GM19025 (cell line): ENCODE measurements at regions not wholly inside any gene's neighbourhood (a gene's known extent, or its start where the extent isn't known, plus 50 kb on each side); places are given as distances from the start of the nearest gene placed in this dataset.
A peak's percentile ranks its signal among the peaks of the same experiment; 100 is the strongest.

ENCODE experiments used
- ATAC-seq: cut with Tn5 transposase; IDR thresholded peaks from one replicate; pipeline ENCODE4 v1.9.1; 2021; ENCODE audit warnings: mild to moderate bottlenecking, low read depth, moderate library complexity; ENCODE audit not compliant: unreplicated experiment

DNA sequence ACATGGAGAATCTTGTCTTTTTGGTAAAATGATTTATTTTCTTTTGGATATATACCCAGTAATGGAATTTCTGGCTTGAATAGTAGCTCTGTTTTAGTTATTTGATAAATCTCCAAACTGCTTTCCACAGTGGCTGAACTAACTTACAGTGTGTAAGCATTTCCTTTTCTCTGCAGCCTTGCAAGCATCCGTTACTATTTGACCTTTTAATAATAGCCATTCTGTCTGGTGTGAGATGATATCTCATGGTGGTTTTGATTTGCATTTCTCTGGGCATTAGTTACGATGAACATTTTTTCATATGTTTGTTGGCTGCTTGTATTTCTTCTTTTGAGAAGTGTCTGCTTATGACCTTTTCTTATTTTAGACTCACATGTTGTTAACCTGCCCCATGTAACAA is 190.2 kb downstream of the GALR1 start:
- no peak for ATAC-seq

DNA sequence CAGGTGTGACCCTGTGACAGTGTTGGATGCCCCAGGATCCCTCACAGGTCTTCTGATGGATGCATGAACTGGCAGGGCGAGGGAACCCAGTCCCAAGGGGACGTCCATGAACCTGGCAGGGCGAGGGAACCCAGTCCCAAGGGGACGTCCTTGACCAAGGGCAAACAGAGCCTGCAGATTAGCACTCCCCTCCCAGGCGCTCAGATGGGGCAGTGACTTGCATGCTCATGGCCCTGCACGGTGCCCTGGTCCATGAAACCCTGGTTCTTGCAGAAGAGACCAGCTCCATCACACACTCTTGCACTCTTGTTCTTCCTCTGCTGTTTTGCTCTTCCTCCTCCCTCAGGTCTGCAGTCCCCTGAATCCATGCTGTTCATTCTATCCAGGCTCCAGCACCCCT is 192.7 kb downstream of the GALR1 start:
- no peak for ATAC-seq

DNA sequence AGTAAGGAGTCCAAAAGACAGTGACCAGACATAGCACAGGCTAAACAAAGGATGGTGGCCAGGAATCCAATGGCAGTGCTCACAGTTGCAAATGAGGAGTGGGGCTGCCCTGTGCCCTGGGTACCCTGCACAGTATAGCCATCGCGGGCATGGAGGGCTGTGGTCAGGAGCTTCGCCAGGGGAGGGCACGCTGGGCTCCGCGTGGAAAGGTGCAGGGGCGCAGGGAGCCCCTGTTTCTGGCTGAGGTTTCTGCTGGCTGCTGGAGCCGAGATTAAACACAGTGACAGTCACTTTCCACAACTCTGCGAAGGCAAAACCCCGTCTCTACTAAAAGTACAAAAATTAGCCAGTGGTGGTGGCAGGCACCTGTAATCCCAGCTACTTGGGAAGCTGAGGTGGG is 194.7 kb downstream of the GALR1 start:
- no peak for ATAC-seq

DNA sequence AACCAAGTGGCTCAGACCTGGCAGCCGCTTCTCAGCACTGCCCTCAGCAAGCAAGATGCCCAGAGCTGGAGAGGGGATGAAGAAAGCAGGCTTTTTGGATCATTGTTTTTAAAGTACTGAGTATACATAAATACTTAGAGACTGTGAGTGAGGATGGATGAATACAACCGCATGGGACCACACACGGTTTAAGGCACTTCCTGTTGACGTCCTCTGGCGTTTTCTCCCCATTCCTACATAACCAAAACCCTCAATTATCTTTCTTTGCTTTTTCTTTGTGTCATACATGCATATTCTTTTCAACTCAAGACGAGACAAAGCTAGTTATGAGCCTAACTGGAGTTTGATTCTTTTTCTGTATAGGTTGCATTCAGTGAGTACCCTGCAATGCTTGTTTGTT is 198.4 kb downstream of the GALR1 start:
- ATAC-seq: no peak

DNA sequence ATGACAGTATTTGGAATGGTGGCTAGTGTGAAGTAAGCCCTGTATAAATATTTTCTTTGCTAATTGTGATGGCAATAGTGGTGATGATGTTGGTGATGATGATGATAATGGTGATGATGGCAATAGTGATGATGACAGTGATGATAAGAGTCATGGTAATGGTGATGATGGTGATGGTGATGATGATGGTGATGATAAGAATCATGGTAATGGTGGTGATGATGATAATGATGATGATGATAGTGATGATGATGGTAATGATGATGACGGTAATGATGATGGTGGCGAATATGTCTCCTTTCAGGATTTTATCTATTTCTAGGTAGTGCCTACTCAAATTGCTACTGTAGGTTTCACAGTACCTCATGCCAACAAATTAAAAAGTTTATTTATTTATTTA is 205.4 kb downstream of the GALR1 start:
- no peak for ATAC-seq

DNA sequence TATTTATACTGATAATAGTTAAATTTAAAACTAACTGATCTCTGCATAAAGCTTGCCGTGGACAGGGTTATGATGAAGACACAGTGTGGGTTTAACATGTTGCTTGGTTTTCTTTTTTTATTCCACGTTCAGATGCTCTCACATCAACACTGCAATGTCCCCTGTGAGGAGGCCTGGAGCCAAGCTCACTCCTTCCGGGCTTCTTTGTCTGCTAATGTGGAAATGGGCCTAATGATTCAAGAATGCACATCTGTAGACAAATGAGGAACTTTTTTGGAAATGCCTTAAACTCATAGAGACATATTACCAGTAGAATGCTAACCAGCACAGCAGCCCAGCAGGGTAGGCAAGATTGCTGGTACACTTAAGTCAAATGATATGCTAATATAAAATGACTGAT is 208.0 kb downstream of the GALR1 start:
- no peak for ATAC-seq

DNA sequence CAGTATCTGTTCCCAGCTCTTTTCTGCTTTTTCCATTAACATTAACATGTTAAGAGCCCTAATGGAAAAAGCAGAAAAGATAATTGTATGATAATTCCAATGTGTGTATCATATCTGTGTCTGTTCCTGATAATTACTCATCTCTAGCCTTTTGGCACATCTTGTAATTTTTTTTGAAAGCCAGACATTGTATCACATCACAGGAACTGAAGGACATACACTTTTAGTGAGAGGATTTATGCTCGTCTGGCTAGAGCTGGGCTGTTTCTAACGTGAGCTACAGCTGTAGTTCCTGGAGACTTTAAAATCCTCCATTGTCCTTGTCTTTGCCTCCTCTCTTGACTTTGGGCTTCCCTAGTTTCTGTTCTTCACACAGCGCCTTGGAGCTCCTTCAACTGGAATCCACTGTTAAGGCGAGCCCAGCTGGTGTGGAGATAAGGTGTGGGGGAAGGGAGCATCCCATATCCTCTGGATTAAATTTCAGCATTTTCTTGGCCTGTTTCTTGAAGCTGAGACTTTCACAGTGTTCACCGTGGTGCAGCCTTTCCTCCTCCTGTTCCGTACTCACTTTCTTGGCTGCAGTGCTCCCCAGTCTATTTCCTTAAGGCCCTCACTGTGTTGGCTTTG is 211.5 kb downstream of the GALR1 start:
- ATAC-seq: no peak

DNA sequence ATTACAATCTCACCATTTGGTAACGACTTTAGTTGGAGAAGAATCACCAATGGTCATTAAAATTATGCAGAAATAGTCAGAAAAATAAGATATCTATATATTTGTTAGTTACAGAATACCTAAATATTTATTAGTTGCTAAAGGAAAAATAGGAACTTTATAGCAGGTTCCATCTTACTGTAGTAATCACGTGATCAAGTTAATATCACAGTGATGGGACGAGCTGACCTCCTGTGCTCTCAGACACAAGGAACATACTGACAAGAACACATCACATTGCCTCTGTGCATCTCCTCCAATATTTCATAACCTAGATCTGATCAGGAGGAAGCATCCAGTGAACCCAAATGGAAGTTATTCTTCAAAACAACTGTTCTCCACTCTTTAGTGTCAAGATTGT is 215.3 kb downstream of the GALR1 start:
- ATAC-seq: no peak

DNA sequence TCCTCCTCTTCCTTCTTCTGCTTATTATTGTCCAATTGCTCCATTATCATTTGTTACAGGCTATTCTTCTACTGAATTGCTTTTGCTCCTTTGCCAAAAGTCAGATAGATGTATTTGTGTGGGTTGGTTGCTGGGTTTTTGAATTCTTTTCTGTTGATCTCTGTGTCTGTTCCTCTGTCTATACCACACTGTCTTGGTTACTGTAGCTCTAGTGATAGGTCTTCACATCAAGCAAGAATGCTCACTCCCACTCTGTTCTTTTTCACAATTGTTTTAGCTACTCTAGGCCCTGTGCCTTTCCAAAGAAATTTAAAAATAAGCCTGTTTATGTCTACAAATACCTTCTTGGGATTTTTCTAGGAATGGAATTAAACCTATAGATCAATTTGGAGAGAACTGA is 217.2 kb downstream of the GALR1 start:
- ATAC-seq: no peak

DNA sequence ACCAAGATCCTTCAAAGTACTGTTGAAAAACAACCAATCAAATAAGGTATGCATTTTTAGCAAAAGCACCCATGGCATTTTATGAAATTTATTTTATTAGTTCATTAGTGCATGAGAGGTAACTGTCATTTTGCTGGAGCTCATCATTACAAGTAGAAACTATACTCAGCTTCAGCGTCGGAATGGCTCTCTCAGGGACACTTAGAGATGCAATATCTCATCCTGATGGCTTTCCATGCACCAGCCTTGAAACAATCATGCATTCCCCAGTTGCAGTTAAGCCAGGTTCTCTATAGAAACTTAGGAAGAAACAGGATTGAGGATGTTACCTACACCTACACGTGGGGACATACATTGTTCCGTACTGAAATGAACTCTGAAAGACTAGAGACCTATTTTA is 219.5 kb downstream of the GALR1 start:
- no peak for ATAC-seq

DNA sequence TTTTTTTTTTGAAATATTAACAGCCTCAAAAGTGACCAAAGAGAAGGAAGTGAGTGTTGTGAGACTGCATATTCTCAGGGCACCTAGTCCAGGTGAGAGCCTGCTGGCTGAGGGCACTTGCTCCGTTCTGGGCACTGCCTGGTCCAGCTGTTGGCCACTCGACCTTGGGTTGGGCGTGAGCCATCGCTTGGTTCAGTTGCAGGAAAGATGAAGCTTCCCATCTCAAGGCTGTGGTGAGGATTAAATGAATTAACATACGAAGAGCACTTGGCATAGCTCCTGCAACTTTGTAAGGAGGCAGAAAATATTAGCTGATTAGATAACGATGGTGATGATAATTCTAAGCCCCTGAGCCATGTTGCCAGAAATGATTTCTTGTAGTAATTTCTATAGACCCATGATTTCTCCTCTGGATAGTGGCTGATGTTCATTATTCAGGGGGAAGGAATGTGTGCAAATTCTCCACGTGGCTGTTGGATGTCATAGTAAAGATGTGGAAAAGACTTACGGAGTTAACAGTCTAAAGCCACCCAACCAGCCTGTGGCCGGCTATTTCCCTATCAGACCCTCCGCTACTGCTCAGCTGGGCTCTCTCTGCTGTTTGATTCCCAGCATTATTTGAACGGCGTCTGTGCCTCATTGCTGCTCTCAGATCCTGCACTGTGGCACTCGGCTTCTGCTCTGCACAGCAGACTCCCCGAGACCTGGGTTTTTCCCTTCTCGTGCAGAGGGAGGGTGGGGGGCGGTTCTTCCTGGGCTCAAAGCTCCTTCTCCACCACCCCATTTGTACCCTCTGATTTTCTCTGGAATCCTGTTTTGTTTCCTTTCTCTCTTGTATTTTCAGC is 221.1 kb downstream of the GALR1 start:
- ATAC-seq: no peak

DNA sequence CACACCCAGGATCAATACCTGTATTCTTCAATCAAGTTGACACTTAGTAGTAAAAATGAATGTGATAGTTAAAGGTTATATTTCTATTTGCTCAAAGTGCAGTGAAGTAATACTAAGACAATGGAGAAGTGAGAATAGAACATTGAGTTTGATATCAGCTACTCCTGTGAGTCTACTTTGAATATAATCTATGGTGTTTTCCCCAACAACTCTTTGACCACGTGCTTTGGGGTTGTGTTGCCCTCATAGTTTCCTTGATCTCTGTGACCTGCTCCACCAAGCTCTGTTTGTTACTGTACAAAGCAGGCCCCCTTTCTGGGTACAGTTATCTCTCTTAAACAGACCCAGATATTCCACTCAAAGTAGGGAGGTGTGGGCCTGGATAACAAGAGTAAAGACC is 222.9 kb downstream of the GALR1 start:
- no peak for ATAC-seq

DNA sequence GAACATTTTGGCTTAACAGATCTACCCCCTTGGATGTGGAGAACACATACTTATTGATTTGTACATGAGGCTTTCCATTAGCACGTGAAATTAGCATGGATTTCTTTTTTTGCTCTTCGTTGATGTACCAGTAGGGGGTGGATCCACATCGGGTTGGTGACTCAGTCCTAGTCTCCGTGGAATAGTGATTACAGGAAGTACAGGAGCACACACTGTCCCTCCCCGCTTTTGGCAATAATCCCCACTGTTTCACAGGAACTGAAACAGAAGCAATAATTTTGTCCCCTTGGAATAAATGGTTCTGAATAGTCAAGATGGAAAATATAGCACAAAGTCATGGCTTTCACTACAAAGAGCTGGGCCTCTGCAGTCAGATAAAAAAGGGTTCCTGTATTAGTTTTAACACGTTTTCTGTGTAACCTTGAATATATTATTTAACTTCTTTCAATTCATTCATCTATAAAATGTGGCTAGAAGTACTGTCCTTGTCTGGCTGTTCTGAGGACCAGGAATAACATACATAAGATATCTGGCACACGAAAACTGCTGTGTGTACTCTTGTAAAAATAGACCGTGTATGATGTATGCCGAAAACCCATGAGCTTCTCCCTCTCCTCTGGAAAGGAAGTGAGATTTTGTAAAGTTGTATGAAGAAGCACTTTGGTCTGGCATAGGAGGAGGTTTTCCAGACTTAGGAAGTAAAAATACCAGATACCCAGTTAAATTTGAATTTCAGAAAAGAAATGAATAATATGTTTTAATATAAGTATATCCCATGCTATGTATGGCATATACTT is 229.2 kb downstream of the GALR1 start:
- ATAC-seq: no peak

DNA sequence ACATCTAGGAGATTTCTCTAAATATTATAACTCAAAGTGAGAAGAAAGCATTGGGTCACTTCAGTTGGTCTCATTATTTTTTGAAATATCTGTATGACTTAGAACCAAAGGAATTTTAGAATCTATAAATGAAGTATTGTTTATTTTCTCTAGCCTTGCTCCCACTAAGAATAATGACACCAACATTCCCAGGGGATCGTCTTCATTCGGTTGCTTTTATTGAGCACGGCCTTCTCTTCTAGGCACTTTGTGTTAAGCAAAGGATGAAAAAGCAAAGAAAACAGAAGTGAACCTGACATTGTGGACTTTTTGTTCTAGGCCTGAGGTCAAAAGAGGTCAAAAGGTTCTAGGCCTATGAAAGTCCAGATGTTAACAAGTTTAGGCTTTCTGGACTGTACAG is 231.9 kb downstream of the GALR1 start:
- no peak for ATAC-seq

DNA sequence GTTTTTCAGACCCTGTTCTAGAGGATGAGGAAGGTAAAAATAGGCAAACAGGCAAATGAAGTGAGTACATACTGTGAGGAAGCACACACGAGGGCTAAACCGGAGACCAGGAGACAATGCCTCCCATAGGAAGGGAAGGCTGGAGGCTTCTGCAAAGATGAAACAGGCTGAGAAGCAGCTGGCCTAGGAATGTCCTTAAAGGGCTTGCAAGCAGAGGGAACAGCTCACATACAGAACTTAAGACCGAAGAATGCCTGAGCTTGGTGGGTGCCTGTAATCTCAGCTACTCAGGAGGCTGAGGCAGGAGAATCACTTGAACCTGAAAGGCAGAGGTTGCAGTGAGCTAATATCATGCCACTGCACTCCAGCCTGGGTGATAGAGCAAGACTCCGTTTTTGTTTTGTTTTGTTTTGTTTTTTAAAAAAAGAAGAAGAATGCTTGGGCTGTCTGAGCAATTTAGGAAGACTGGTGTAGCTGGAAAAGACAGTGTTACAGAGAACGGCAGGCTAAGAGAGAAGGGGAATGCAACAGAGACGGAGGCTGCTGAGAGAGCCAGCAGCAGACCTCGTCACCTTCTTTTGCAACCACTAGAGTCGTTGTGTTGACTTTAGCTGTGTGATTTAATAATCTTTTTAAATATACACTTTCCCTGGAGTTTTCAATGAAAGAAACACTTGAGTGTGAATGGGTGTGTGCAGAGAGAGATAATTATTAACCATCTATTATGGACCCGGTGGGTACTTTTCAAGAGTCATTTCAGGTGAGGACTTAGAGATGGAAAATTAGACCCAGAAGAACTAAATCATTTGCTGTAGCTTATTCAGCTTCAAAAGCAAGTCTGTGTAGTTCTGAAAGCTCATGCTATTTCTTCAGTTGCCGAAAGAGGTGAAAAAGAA is 232.8 kb downstream of the GALR1 start:
- ATAC-seq: no peak

DNA sequence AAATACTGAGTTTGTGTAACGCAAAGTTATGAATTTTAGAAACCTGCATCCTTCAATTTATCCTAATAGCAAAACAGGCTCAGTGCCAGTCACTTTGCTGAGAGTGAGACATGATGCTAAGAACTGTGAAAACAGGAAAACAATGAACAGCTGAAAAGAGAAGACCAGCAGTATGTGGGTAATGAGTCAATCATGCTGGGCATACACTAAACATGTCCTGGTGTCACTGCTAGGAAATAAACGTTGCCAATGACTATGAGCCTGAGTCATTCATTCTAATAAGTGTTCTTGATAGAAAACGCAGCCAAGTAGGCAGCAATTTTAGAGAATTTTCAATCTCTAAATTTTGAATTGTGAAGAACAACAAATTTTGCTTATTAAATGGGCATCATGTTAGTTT is 237.3 kb downstream of the GALR1 start:
- no peak for ATAC-seq

DNA sequence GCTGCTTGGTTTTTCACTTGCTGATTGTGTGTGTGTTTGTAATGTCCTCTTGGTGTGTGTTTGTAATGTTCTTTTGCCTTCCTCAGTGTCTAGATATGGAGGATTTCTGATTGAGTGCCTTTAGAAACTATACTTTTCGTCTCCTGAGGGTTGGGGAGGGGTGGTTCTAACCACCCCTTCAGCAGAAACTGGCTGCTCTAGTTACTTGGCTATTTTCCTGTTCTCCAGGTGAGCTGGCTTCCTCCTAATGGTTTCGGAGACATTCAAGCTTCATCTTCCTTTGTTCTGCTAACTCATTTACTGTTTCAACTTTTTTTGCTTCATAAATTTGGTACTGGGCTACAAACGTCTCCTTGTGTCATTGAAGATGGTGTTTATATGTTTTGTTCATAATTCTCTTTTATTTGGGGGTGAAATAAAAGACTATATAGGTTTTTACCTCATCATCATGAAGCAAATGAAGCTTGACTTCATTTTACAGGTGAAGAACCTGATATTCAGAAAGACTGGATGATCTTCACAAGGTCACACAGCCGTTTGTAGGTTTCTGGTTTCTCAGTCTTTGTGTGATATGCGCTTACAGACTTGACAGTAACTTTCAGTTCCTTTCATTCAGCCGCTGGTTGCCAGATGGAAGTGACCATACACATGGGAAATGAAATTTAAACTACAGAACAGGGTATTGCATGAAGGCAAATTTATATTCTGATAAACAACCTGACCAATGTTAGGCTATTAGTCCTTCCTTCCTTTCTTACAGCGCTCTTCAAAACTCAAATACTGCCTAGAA is 238.5 kb downstream of the GALR1 start:
- ATAC-seq: no peak

DNA sequence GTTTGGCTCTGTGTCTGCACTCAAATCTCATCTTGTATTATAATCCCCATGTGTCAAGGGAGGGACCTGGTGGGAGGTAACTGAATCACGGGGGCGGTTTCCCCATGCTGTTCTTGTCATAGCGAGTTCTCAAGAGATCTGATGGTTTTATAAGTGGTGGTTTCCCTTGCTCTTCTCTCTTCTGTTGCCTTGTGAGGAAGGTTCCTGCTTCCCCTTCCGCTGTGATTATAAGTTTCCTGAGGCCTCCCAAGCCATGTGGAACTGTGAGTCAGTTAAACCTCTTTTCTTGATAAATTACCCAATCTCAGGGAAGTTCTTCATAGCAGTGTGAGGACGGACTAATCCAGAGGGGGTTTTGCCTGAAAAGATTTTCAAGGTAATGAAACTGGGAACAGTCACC is 245.4 kb downstream of the GALR1 start:
- no peak for ATAC-seq

DNA sequence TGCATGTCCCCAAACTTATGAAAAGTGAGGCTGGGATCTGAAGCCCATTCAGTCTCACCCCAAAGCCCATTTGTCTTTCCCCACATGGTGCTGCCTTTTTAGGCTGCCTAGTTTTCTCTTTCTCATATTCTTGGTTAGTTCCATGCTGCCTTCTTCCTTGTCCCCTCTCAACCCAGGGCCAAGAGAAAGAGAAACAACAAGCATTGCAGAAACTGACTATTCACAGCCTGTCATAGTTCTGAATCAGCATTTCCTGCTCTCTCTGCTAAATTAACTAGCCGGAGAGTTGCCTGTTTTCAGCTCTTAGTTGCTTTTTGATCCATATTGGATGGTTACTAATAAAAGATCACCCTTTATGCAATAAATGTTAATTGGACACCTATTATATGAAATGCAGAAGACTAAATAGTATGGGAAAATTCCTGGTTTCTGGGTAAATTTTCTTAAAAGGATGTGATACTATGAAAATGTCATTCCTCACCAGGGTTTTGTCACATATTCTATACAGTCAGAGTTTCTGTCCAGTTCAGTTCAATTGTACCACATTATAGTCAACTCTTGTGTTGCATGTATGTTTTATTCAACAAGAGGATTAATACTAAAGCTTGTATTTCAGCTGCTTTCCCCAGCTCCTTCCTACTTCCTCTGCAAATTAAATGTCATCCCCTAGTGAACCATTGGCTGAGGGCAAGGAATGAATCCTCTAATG is 246.5 kb downstream of the GALR1 start:
- peak; percentile 64 for ATAC-seq
